PC-3 (cell line): ENCODE measurements at regions not wholly inside any gene's neighbourhood (a gene's known extent, or its start where the extent isn't known, plus 50 kb on each side); places are given as distances from the start of the nearest gene placed in this dataset.

ENCODE experiments used
- ATAC-seq: fragments of 200-7000 bp; cut with Tn5 transposase; 2 replicates; pipeline ENCODE4 v1.9.1; 2020; ENCODE audit warnings: mild to moderate bottlenecking, moderate library complexity
- BruUV-seq: library from RNA; stranded (reverse); fragments of 400-500 nt; replicated peaks from 2 replicates; lab custom pipeline; 2021; lab: Mats Ljungman, UMichigan
- CTCF ChIA-PET: fragments of 300-600 bp; sonication (Branson Sonifier 250); formaldehyde crosslinking; loops from one replicate; lab custom pipeline; 2022; ENCODE audit warnings: antibody characterized with exemption; lab: Charles Lee
- POLR2A ChIA-PET: fragments of 300-600 bp; sonication (Branson Sonifier 250); formaldehyde crosslinking; loops from one replicate; lab custom pipeline; 2022; ENCODE audit warnings: antibody characterized with exemption; ENCODE audit not compliant: unreplicated experiment; lab: Charles Lee
- DNase-seq: peaks from one replicate; pipeline ENCODE4 v3.0.0-alpha.2; 2015
- H2AFZ ChIP-seq: fragments of 300-600 bp; sonication (generic); 2 replicates; pipeline ENCODE4 v1.6.0; 2016; ENCODE audit warnings: antibody characterized with exemption, low read length
- H3F3A ChIP-seq: fragments of 300-600 bp; sonication (generic); one replicate; pipeline ENCODE4 v1.6.0; 2017; ENCODE audit warnings: antibody characterized with exemption, low read length, control low read depth, mild to moderate bottlenecking; ENCODE audit not compliant: unreplicated experiment
- H3K27ac ChIP-seq: fragments of 300-600 bp; sonication (generic); 2 replicates; pipeline ENCODE4 v1.5.1; 2016; ENCODE audit warnings: mild to moderate bottlenecking, low read length
- H3K27me3 ChIP-seq: fragments of 300-600 bp; sonication (generic); 2 replicates; pipeline ENCODE4 v1.6.1; 2016; ENCODE audit warnings: low read length, mixed read lengths
- H3K36me3 ChIP-seq: fragments of 300-600 bp; sonication (generic); 2 replicates; pipeline ENCODE4 v1.6.1; 2016; ENCODE audit warnings: low read depth, mixed run types, low read length, mixed read lengths
- H3K4me1 ChIP-seq: fragments of 300-600 bp; sonication (generic); 2 replicates; pipeline ENCODE4 v1.5.1; 2016; ENCODE audit warnings: low read length; ENCODE audit not compliant: insufficient read depth
- H3K4me2 ChIP-seq: fragments of 300-600 bp; sonication (generic); 2 replicates; pipeline ENCODE4 v1.6.0; 2016; ENCODE audit warnings: low read length
- H3K4me3 ChIP-seq: fragments of 300-600 bp; sonication (generic); 2 replicates; pipeline ENCODE4 v1.5.1; 2016; ENCODE audit warnings: mild to moderate bottlenecking, low read length, mixed read lengths
- H3K79me2 ChIP-seq: fragments of 300-600 bp; sonication (generic); 2 replicates; pipeline ENCODE4 v1.6.1; 2017; ENCODE audit warnings: low read length, mixed read lengths
- H3K9ac ChIP-seq: fragments of 300-600 bp; sonication (generic); 2 replicates; pipeline ENCODE4 v1.6.0; 2016; ENCODE audit warnings: mild to moderate bottlenecking, low read length
- H3K9me2 ChIP-seq: fragments of 300-600 bp; sonication (generic); replicated peaks from 2 replicates; pipeline ENCODE4 v1.6.1; 2016; ENCODE audit warnings: mixed run types, low read length, mixed read lengths
- H3K9me3 ChIP-seq: fragments of 300-600 bp; sonication (generic); 2 replicates; pipeline ENCODE4 v1.6.1; 2016; ENCODE audit warnings: low read length, mixed read lengths
- H4K20me1 ChIP-seq: fragments of 300-600 bp; sonication (generic); 2 replicates; pipeline ENCODE4 v1.6.1; 2016; ENCODE audit warnings: low read length, mixed read lengths
- EZH2 ChIP-seq: fragments of 300-600 bp; sonication (generic); IDR thresholded peaks from one replicate; pipeline ENCODE4 v1.6.1; 2017; ENCODE audit warnings: antibody characterized with exemption, mild to moderate bottlenecking, low read length; ENCODE audit not compliant: unreplicated experiment
- EZH2phosphoT487 ChIP-seq: fragments of 300-600 bp; sonication (generic); IDR thresholded peaks from 2 replicates; pipeline ENCODE4 v1.6.1; 2018; ENCODE audit warnings: mild to moderate bottlenecking, antibody characterized with exemption, low read length, borderline replicate concordance
- intact Hi-C: fragments of 100-400 bp; cut with micrococcal nuclease; formaldehyde crosslinking; loops from 2 replicates; pipeline ENCODE4 v1.9.0; 2023
- TF ChIP-seq, protein P1 (sequence below): fragments of 300-600 bp; sonication (generic); conservative IDR thresholded peaks from 2 replicates; pipeline ENCODE4 v1.5.1; 2017; ENCODE audit warnings: antibody characterized with exemption, low read depth, mild to moderate bottlenecking, low read length

DNA sequence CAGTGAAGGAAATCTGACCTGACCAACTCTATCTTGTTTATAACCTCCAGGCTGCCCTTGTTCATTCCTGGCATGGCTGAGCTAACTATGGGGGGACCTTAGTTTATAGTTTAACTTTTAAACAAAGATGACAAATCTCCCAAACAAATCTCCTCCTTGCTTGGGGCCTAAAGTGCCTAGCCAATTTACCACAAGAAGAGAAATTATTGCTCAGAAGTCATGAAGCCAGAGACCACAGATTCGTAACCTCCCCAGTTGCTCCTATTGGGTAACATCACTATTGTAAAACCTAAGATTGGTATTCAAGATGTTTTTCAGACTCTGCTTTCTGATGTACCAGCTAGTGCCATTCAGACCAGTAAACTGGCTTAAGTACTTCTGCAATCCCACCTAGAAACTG is 649.4 kb upstream of the SLC8A1 start:
- H3F3A ChIP-seq = no peaks in the 10 kb centered on the region
- H3K9me2 ChIP-seq = no peaks in the 10 kb centered on the region
- H3K79me2 ChIP-seq = no peaks in the 10 kb centered on the region
- no peaks in the 10 kb centered on the region for H3K4me1 ChIP-seq
- H3K4me3 ChIP-seq = no peak overlapping the region
- BruUV-seq = no TSS peak
- DNase-seq = no peak
- no peaks in the 10 kb centered on the region for H4K20me1 ChIP-seq
- no peak overlapping the region for H2AFZ ChIP-seq
- no peaks in the 10 kb centered on the region for H3K27me3 ChIP-seq
- no peak for ATAC-seq
- CTCF ChIA-PET = no interaction called here
- no peak overlapping the region for H3K9ac ChIP-seq
- no peak overlapping the region for H3K27ac ChIP-seq
- H3K4me2 ChIP-seq = no peak overlapping the region
- intact Hi-C loops = no loop called here
- POLR2A ChIA-PET = no interaction called here
- no peak for TF ChIP-seq EZH2
- no peak for TF ChIP-seq EZH2phosphoT487
- TF ChIP-seq, protein P1, sequence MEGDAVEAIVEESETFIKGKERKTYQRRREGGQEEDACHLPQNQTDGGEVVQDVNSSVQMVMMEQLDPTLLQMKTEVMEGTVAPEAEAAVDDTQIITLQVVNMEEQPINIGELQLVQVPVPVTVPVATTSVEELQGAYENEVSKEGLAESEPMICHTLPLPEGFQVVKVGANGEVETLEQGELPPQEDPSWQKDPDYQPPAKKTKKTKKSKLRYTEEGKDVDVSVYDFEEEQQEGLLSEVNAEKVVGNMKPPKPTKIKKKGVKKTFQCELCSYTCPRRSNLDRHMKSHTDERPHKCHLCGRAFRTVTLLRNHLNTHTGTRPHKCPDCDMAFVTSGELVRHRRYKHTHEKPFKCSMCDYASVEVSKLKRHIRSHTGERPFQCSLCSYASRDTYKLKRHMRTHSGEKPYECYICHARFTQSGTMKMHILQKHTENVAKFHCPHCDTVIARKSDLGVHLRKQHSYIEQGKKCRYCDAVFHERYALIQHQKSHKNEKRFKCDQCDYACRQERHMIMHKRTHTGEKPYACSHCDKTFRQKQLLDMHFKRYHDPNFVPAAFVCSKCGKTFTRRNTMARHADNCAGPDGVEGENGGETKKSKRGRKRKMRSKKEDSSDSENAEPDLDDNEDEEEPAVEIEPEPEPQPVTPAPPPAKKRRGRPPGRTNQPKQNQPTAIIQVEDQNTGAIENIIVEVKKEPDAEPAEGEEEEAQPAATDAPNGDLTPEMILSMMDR = no peak
- H3K36me3 ChIP-seq = no peaks in the 10 kb centered on the region
- H3K9me3 ChIP-seq = no peaks in the 10 kb centered on the region

DNA sequence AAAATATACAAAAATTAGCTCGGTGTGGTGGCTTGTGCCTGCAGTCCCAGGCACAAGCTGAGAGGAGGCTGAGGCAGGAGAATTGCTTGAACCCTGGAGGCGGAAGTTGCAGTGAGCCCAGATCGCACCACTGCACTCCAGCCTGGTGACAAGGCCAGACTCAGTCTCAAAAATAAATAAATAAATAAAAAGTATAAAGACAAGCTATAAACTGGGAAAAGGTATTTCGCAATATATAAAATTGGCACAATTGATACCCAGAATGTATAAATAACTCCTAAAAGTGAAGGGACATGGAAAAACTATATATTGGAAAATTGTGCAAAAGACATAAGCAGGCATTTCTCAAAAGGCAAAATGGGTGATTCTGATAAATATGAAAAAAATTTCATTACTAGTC is 657.9 kb upstream of the SLC8A1 start:
- TF ChIP-seq EZH2 (no peak), EZH2phosphoT487 (no peak)
- TF ChIP-seq, protein P1 = no peak
- Histone ChIP-seq H3K9me2 (no peaks in the 10 kb centered on the region), H3K36me3 (no peaks in the 10 kb centered on the region), H3K4me1 (no peaks in the 10 kb centered on the region), H3K4me3 (no peak overlapping the region), H3K27ac (no peak overlapping the region), H3K27me3 (no peaks in the 10 kb centered on the region), H3K9me3 (no peaks in the 10 kb centered on the region), H3F3A (no peaks in the 10 kb centered on the region), H4K20me1 (no peaks in the 10 kb centered on the region), H2AFZ (no peak overlapping the region), H3K79me2 (no peaks in the 10 kb centered on the region), H3K4me2 (no peak overlapping the region), H3K9ac (no peak overlapping the region)
- no TSS peak for BruUV-seq
- DNase-seq (no peak), ATAC-seq (no peak)
- CTCF ChIA-PET = no interaction called here
- intact Hi-C loops = no loop called here
- POLR2A ChIA-PET = no interaction called here

DNA sequence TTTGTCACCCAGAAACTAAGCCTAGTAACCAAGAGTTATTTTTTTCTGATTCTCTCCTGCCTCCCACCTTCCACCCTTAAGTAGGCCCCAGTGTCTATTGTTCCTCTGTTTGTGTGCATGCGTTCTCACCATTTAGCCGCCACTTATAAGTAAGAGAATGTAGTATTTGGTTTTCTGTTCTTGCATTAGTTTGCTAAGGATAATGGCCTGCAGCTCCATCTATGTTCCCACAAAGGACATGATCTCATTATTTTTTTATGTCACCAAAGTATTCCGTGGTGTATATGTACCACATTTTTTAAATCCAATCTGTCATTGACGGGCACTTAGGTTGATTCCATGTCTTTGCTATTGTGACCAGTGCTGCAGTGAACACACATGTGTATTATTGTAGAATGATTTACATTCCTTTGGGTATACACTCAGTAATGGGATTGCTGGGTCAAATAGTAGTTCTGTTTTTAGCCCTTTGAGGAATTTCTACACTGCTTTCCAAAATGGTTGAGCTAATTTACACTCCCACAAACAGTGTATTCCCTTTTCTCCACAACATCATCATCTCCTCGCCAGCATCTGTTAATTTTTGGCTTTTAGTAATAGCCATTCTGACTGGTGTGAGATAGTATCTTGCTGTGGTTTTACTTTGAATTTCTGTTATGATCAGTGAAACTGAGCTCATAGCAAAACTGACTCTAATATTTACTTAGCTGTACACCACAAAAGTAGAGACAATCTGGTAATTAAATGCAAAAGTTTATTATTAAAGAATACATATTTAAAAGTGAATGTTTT is 660.1 kb upstream of the SLC8A1 start:
- Histone ChIP-seq H3K36me3 (no peaks in the 10 kb centered on the region), H3F3A (no peaks in the 10 kb centered on the region), H3K4me2 (no peak overlapping the region), H2AFZ (no peak overlapping the region), H4K20me1 (no peaks in the 10 kb centered on the region), H3K4me1 (no peaks in the 10 kb centered on the region), H3K27ac (no peak overlapping the region), H3K9me2 (no peaks in the 10 kb centered on the region), H3K4me3 (no peak overlapping the region), H3K9me3 (no peaks in the 10 kb centered on the region), H3K27me3 (no peaks in the 10 kb centered on the region), H3K9ac (no peak overlapping the region), H3K79me2 (no peaks in the 10 kb centered on the region)
- ChIA-PET CTCF (no interaction called here), POLR2A (interaction anchor here (0.7 kb wide), 1 partner anchor 1587 kb away, joined by 5 read pairs; no protein-coding TSS in a partner anchor)
- DNase-seq (no peak), ATAC-seq (no peak)
- intact Hi-C loops = no loop called here
- TF ChIP-seq, protein P1 = no peak
- TF ChIP-seq EZH2 (no peak), EZH2phosphoT487 (no peak)
- no TSS peak for BruUV-seq
